K562 (cell line): ENCODE measurements at regions not wholly inside any gene's neighbourhood (a gene's known extent, or its start where the extent isn't known, plus 50 kb on each side); places are given as distances from the start of the nearest gene placed in this dataset.

Source experiments
- ARNT ChIP-seq, 2 experiments: fragments of 450-650 bp; IDR thresholded peaks; 2 replicates each; pipeline ENCODE4 v1.6.1; 2016; ENCODE audit warnings: mild to moderate bottlenecking in 1 of 2
- ATF3 ChIP-seq, 2 experiments: fragments of 450-650 bp in 1 of 2; sonication (generic) in 1 of 2; formaldehyde crosslinking in 1 of 2; IDR thresholded peaks in 1 of 2; conservative IDR thresholded peaks in 1 of 2; 2 replicates each; pipeline versions ENCODE4 v1.6.1 to v1.8.1; 2016 to 2023; ENCODE audit warnings: mild to moderate bottlenecking in 2 of 2, moderate library complexity in 2 of 2, inconsistent platforms in 1 of 2, missing genetic modification reagents in 1 of 2
- BRCA1 ChIP-seq, 2 experiments: fragments of 450-650 bp in 1 of 2; sonication (generic) in 1 of 2; formaldehyde crosslinking in 1 of 2; IDR thresholded peaks; 2 replicates each; pipeline versions ENCODE4 v1.5.0 to v1.6.1; 2017 to 2020; ENCODE audit warnings: mild to moderate bottlenecking in 1 of 2, missing genetic modification reagents in 1 of 2
- CCAR2 ChIP-seq: fragments of 200-400 bp; formaldehyde crosslinking; IDR thresholded peaks from 2 replicates; pipeline ENCODE4 v1.6.1; 2017; ENCODE audit warnings: mild to moderate bottlenecking, low read depth, low read length
- DDX20 ChIP-seq: fragments of 450-650 bp; IDR thresholded peaks from 2 replicates; pipeline ENCODE4 v1.6.1; 2016; ENCODE audit warnings: missing genetic modification characterization, low read depth, mild to moderate bottlenecking, missing compliant biosample characterization, moderate library complexity
- HOXB6 ChIP-seq: fragments of 250-450 bp; sonication (Bioruptor Pico); IDR thresholded peaks from 2 replicates; pipeline ENCODE4 v1.5.1; 2022; ENCODE audit warnings: mild to moderate bottlenecking, borderline replicate concordance
- KLF6 ChIP-seq: fragments of 250-450 bp; sonication (Bioruptor Pico); IDR thresholded peaks from 2 replicates; pipeline ENCODE4 v1.4.0; 2020; ENCODE audit warnings: mild to moderate bottlenecking, moderate library complexity, borderline replicate concordance
- MTA2 ChIP-seq: fragments of 450-650 bp; IDR thresholded peaks from 2 replicates; pipeline ENCODE4 v1.6.1; 2016; ENCODE audit warnings: low read depth
- SAFB2 ChIP-seq: fragments of 200-400 bp; formaldehyde crosslinking; IDR thresholded peaks from 2 replicates; pipeline ENCODE4 v1.6.1; 2018; ENCODE audit warnings: borderline replicate concordance, low read length, low read depth, moderate library complexity; ENCODE audit not compliant: severe bottlenecking
- TF ChIP-seq, protein P1 (sequence below): sonication (generic); formaldehyde crosslinking; IDR thresholded peaks from 2 replicates; pipeline ENCODE4 v1.8.1; 2023; ENCODE audit warnings: mild to moderate bottlenecking, missing genetic modification reagents

DNA sequence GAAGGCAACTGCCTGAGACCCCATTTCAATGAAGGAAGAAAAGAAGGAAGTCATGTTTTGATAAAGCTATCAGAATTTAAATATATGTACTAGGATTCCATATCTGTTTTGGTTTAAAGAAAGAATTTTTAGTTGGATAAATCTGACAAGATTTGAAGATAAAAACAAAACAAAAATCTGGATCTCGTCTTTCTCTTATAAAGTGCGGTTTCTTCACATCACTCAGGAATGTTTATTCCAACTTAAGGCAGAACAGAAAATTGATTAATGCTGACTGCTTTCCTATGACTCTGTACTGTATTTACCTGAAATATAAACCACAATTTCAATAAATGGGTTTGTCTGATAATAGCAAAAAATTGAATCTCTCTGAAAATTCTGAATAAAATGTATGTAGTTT, 439.7 kb downstream of the RFPL4B start (continued):
- TF ChIP-seq ATF3 (IDR thresholded peaks at IDR 0.05) (no peak), ATF3 (CRISPR knock-in tag; conservative IDR thresholded peaks at IDR 0.05) (no peak), MTA2 (no peak), HOXB6 (CRISPR knock-in tag) (no peak), CCAR2 (no peak), KLF6 (CRISPR knock-in tag) (no peak), SAFB2 (no peak), ARNT (IDR thresholded peaks at IDR 0.05) (no peak), BRCA1 (IDR thresholded peaks at IDR 0.05) (no peak), BRCA1 (CRISPR knock-in tag; IDR thresholded peaks at IDR 0.05) (no peak), DDX20 (tag) (no peak)
- TF ChIP-seq, protein P1, sequence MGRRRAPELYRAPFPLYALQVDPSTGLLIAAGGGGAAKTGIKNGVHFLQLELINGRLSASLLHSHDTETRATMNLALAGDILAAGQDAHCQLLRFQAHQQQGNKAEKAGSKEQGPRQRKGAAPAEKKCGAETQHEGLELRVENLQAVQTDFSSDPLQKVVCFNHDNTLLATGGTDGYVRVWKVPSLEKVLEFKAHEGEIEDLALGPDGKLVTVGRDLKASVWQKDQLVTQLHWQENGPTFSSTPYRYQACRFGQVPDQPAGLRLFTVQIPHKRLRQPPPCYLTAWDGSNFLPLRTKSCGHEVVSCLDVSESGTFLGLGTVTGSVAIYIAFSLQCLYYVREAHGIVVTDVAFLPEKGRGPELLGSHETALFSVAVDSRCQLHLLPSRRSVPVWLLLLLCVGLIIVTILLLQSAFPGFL: no peak
